Thyroid gland (tissue), 4 donors: ENCODE measurements at regions not wholly inside any gene's neighbourhood (a gene's known extent, or its start where the extent isn't known, plus 50 kb on each side); places are given as distances from the start of the nearest gene placed in this dataset.

Source experiments
- DNase-seq, 2 donors: peaks; one replicate each; pipeline ENCODE4 v3.0.0-alpha.2; 2019
- H3K27ac ChIP-seq, 3 donors: fragments of 200-600 bp; sonication (generic); 1 replicate in 2 of 3; 2 replicates in 1 of 3; pipeline ENCODE4 v1.5.1; 2016 to 2019; ENCODE audit warnings: mild to moderate bottlenecking in 1 of 3, moderate library complexity in 1 of 3
- H3K27me3 ChIP-seq: fragments of 200-600 bp; sonication (generic); one replicate; pipeline ENCODE4 v1.5.1; 2019
- H3K36me3 ChIP-seq, 2 donors: fragments of 200-600 bp; sonication (generic); one replicate each; pipeline ENCODE4 v1.5.1; 2016 to 2019
- H3K4me1 ChIP-seq, 2 donors: fragments of 200-600 bp; sonication (generic); one replicate each; pipeline ENCODE4 v1.5.1; 2017 to 2019
- H3K4me3 ChIP-seq, 3 donors: fragments of 200-600 bp; sonication (generic); replicated peaks in 1 of 3; 1 replicate in 2 of 3; 2 replicates in 1 of 3; pipeline ENCODE4 v1.5.1; 2016; ENCODE audit warnings: mild to moderate bottlenecking in 1 of 3
- H3K9me3 ChIP-seq: fragments of 200-600 bp; sonication (generic); one replicate; pipeline ENCODE4 v1.5.1; 2017
- POLR2A ChIP-seq, 2 donors: fragments of 450-650 bp; IDR thresholded peaks; one replicate each; pipeline ENCODE4 v1.6.1; 2017; ENCODE audit warnings: antibody characterized with exemption in 2 of 2, mild to moderate bottlenecking in 2 of 2, moderate library complexity in 1 of 2
- WGBS, 2 donors: methylation state at CpG; one replicate each; pipeline ENCODE4 v1.1.5; 2017; 5-methylcytosine and 5-hydroxymethylcytosine counted together
- intact Hi-C: fragments of 100-400 bp; cut with DNase I; formaldehyde crosslinking; loops from one replicate; pipeline ENCODE4 v1.15.1; 2023
- TF ChIP-seq, protein P1 (sequence below), 6 experiments: fragments of 200-600 bp in 3 of 6; fragments of 450-650 bp in 3 of 6; sonication (generic) in 3 of 6; IDR thresholded peaks; one replicate each; pipeline ENCODE4 v1.5.1; 2016 to 2019; ENCODE audit warnings: antibody characterized with exemption in 6 of 6, mild to moderate bottlenecking in 2 of 6, inconsistent platforms in 1 of 6, moderate library complexity in 1 of 6

DNA sequence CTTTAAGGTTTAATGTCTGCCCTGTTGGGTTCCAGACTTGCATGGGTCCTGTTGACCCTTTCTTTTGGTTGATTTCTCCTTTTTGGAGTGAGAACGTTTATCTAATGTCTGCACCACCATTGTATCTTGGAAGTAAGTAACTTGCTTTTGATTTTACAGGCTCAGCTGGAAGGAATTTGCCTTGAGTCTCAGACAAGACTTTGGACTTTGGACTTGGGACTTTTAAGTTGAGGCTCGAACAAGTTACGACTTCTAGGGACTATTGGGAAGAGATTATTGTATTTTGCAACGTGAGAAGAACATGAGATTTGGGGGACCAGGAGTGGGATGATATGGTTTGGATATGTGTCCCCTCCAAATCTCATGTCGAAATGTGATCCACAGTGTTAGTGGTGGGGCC, 267.7 kb downstream of the GLI2 start:
- 87 to 97% methylated on average over 5 of the region's 5 CpGs for WGBS, 2 donors
- no peaks in the 10 kb centered on the region for H3K4me1 ChIP-seq
- no peak for TF ChIP-seq POLR2A (IDR thresholded peaks at IDR 0.05)
- TF ChIP-seq, protein P1, sequence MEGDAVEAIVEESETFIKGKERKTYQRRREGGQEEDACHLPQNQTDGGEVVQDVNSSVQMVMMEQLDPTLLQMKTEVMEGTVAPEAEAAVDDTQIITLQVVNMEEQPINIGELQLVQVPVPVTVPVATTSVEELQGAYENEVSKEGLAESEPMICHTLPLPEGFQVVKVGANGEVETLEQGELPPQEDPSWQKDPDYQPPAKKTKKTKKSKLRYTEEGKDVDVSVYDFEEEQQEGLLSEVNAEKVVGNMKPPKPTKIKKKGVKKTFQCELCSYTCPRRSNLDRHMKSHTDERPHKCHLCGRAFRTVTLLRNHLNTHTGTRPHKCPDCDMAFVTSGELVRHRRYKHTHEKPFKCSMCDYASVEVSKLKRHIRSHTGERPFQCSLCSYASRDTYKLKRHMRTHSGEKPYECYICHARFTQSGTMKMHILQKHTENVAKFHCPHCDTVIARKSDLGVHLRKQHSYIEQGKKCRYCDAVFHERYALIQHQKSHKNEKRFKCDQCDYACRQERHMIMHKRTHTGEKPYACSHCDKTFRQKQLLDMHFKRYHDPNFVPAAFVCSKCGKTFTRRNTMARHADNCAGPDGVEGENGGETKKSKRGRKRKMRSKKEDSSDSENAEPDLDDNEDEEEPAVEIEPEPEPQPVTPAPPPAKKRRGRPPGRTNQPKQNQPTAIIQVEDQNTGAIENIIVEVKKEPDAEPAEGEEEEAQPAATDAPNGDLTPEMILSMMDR (IDR thresholded peaks at IDR 0.05): no peak
- H3K36me3 ChIP-seq: no peaks in the 10 kb centered on the region
- no peak overlapping the region for H3K4me3 ChIP-seq
- no peak for DNase-seq
- intact Hi-C loops: no loop called here
- no peak overlapping the region for H3K27ac ChIP-seq
- no peaks in the 10 kb centered on the region for H3K9me3 ChIP-seq
- no peaks in the 10 kb centered on the region for H3K27me3 ChIP-seq

DNA sequence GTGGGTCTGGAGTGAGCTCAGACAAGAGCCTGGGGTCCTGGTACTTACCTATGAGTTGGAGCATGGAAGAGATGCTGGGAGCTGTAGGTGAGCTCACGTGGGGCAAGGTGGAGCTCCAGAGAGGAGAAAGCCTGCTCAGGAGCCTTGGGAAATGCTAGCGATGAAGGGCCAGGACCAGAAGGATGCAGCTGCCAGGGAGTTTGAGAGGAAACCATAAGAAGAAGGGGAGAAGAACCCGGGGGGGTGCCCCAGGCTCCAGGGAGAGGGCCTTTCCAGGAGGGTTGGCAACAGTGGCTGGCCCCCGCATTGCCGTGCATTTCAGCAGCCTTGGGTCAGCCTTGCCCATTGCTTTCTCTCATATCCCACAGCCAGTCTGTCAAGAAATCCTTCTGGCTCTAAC, 268.7 kb downstream of the GLI2 start:
- Histone ChIP-seq H3K4me1 (no peaks in the 10 kb centered on the region), H3K9me3 (no peaks in the 10 kb centered on the region), H3K36me3 (no peaks in the 10 kb centered on the region), H3K4me3 (no peak overlapping the region), H3K27me3 (no peaks in the 10 kb centered on the region), H3K27ac (no peak overlapping the region)
- intact Hi-C loops: no loop called here
- WGBS, 2 donors: 67 to 96% methylated on average over 5 of the region's 5 CpGs
- TF ChIP-seq, protein P1 (IDR thresholded peaks at IDR 0.05): no peak
- TF ChIP-seq POLR2A (IDR thresholded peaks at IDR 0.05): no peak
- DNase-seq: no peak

DNA sequence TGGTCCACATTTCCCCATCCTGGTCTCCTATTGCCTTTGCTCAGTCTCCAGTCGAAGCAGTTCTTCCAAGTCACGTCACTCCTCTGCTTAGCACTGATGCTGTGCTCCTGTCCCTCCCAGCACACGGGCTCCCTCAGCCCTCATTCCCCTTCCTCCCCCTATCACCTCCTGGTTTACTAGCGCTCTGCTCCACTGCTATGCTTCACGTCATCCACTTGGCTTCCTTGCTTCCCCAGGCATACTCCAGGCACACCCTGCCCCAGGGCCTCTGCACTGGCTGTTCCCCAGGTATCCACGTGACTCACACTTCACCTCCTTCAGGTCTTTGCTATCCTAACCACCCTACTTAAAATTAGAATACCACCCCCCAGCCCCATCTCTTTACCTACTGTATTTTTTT, 269.3 kb downstream of the GLI2 start:
- H3K27ac ChIP-seq: no peak overlapping the region
- no peaks in the 10 kb centered on the region for H3K36me3 ChIP-seq
- no peaks in the 10 kb centered on the region for H3K4me1 ChIP-seq
- intact Hi-C loops: no loop called here
- H3K9me3 ChIP-seq: no peaks in the 10 kb centered on the region
- H3K27me3 ChIP-seq: no peaks in the 10 kb centered on the region
- TF ChIP-seq, protein P1 (IDR thresholded peaks at IDR 0.05): no peak
- no peak for TF ChIP-seq POLR2A (IDR thresholded peaks at IDR 0.05)
- no peak overlapping the region for H3K4me3 ChIP-seq
- DNase-seq: no peak
- WGBS, 2 donors: 68 to 72% methylated on average over 6 of the region's 6 CpGs

DNA sequence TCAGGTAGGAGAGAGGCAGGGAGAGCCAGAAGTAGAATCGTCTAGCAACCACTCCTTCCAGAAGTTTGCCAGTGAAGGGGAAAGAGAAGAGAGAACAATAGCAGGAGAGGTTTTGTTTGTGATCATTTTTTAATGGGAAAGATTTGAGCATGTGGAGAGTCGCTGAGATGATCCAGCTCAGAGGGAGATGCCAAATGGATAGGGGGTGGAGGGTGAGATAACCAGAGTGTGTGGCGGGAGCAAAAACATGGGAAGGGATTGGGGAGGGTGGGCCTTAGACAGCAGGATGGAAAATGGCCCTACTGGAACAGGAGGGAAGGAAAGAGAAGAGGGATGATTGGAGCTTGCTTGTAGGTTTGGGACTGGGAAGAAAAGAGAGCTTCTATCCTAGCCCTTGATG, 269.8 kb downstream of the GLI2 start:
- no peaks in the 10 kb centered on the region for H3K9me3 ChIP-seq
- H3K4me1 ChIP-seq: no peaks in the 10 kb centered on the region
- WGBS, 2 donors: 70 to 73% methylated on average over 3 of the region's 3 CpGs
- TF ChIP-seq, protein P1 (IDR thresholded peaks at IDR 0.05): no peak
- TF ChIP-seq POLR2A (IDR thresholded peaks at IDR 0.05): no peak
- H3K36me3 ChIP-seq: no peaks in the 10 kb centered on the region
- H3K4me3 ChIP-seq: no peak overlapping the region
- H3K27me3 ChIP-seq: no peaks in the 10 kb centered on the region
- DNase-seq: no peak
- intact Hi-C loops: no loop called here
- no peak overlapping the region for H3K27ac ChIP-seq

DNA sequence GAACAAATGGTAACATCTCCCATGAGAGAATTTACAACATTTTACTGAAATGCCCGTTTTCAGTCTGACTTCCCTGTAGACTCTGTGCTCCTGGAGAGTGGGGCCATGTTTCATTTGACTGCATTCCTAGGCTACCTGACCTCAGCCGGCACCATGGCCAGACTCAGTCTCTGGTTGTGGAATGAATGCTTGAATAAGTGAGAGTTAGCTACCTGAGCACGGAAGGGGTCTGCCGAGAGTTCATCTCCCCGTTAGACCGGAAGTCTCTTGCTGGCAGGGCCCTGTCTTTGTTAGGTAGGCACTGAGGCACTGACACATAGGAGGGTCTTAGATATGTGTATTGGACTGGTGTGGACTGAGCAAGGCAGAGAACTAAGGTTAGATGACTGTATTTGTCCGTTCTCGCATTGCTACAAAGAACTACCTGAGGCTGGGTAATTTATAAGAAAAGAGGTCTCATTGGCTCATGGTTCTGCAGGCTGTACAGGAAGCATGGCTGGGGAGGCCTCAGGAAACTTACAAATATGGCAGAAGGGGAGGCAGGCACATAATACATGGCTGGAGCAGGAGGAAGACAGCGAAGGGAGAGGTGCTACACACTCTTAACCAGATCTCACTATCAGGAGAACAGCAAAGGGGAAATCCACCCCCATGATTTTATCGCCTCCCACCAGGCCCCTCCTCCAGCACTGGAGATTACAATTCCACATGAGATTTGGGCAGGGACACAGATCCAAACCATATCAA, 271.2 kb downstream of the GLI2 start:
- H3K9me3 ChIP-seq: no peaks in the 10 kb centered on the region
- H3K27ac ChIP-seq: no peak overlapping the region
- no peak overlapping the region for H3K4me3 ChIP-seq
- H3K36me3 ChIP-seq: no peaks in the 10 kb centered on the region
- DNase-seq: no peak
- 91 to 92% methylated on average over 10 of the region's 10 CpGs for WGBS, 2 donors
- TF ChIP-seq, protein P1 (IDR thresholded peaks at IDR 0.05): no peak
- no peak for TF ChIP-seq POLR2A (IDR thresholded peaks at IDR 0.05)
- intact Hi-C loops: no loop called here
- H3K4me1 ChIP-seq: no peaks in the 10 kb centered on the region
- no peaks in the 10 kb centered on the region for H3K27me3 ChIP-seq
